Type B pancreatic cell (in vitro differentiated cells): ENCODE measurements at regions not wholly inside any gene's neighbourhood (a gene's known extent, or its start where the extent isn't known, plus 50 kb on each side); places are given as distances from the start of the nearest gene placed in this dataset.

Source experiments
- DNase-seq: peaks from one replicate; pipeline ENCODE4 v3.0.0; 2021; ENCODE audit warnings: mixed read lengths; ENCODE audit not compliant: unreplicated experiment; ENCODE audit errors: extremely low spot score
- H3K27ac Mint-ChIP-seq: 2 replicates; pipeline ENCODE4 v1.8.0; 2021; ENCODE audit warnings: mild to moderate bottlenecking, mixed read lengths
- H3K27me3 Mint-ChIP-seq: 2 replicates; pipeline ENCODE4 v1.8.0; 2021; ENCODE audit warnings: mixed read lengths
- H3K36me3 Mint-ChIP-seq: 2 replicates; pipeline ENCODE4 v1.8.0; 2021; ENCODE audit warnings: mixed read lengths
- H3K4me1 Mint-ChIP-seq: one replicate; pipeline ENCODE4 v1.8.0; 2021; ENCODE audit warnings: mixed read lengths; ENCODE audit not compliant: unreplicated experiment
- H3K4me3 Mint-ChIP-seq: 2 replicates; pipeline ENCODE4 v1.8.0; 2021; ENCODE audit warnings: mild to moderate bottlenecking, mixed read lengths
- H3K9me3 Mint-ChIP-seq: 2 replicates; pipeline ENCODE4 v1.8.0; 2021; ENCODE audit warnings: mixed read lengths
- CTCF ChIP-seq: fragments of 200-600 bp; sonication (generic); conservative IDR thresholded peaks from 2 replicates; pipeline ENCODE4 v1.5.0; 2021; ENCODE audit warnings: antibody characterized with exemption, mild to moderate bottlenecking

- Mint-ChIP-seq H3K27me3 (no peaks in the 10 kb centered on the region), H3K9me3 (peaks cover 4% of the 10 kb centered on the region), H3K36me3 (no peaks in the 10 kb centered on the region), H3K4me1 (no peaks in the 10 kb centered on the region), H3K27ac (no peak overlapping the region), H3K4me3 (no peak overlapping the region)
- DNase-seq: no peak
- no peak for TF ChIP-seq CTCF
Observed at GRCh38 chr14:25602106-25602505, 552.2 kb upstream of the STXBP6 start.

- Mint-ChIP-seq H3K36me3 (no peaks in the 10 kb centered on the region), H3K4me1 (no peaks in the 10 kb centered on the region), H3K27ac (no peak overlapping the region), H3K9me3 (no peaks in the 10 kb centered on the region), H3K27me3 (no peaks in the 10 kb centered on the region), H3K4me3 (no peak overlapping the region)
- no peak for DNase-seq
- no peak for TF ChIP-seq CTCF
Observed at GRCh38 chr14:25588751-25589150, 538.8 kb upstream of the STXBP6 start.

GRCh38 chr14:25574628-25575325 lies 524.8 kb upstream of the STXBP6 start:
- no peak for DNase-seq
- no peaks in the 10 kb centered on the region for H3K9me3 Mint-ChIP-seq
- no peaks in the 10 kb centered on the region for H3K36me3 Mint-ChIP-seq
- no peak overlapping the region for H3K4me3 Mint-ChIP-seq
- no peaks in the 10 kb centered on the region for H3K27me3 Mint-ChIP-seq
- no peak overlapping the region for H3K27ac Mint-ChIP-seq
- no peaks in the 10 kb centered on the region for H3K4me1 Mint-ChIP-seq
- TF ChIP-seq CTCF: no peak

GRCh38 chr14:25570483-25570882 lies 520.5 kb upstream of the STXBP6 start:
- H3K27ac Mint-ChIP-seq: no peak overlapping the region
- H3K27me3 Mint-ChIP-seq: no peaks in the 10 kb centered on the region
- H3K4me3 Mint-ChIP-seq: no peak overlapping the region
- H3K36me3 Mint-ChIP-seq: no peaks in the 10 kb centered on the region
- H3K9me3 Mint-ChIP-seq: no peaks in the 10 kb centered on the region
- no peak for TF ChIP-seq CTCF
- H3K4me1 Mint-ChIP-seq: no peaks in the 10 kb centered on the region
- DNase-seq: no peak

- no peak overlapping the region for H3K27ac Mint-ChIP-seq
- no peaks in the 10 kb centered on the region for H3K4me1 Mint-ChIP-seq
- H3K27me3 Mint-ChIP-seq: no peaks in the 10 kb centered on the region
- no peak for DNase-seq
- TF ChIP-seq CTCF: no peak
- no peaks in the 10 kb centered on the region for H3K9me3 Mint-ChIP-seq
- no peaks in the 10 kb centered on the region for H3K36me3 Mint-ChIP-seq
- no peak overlapping the region for H3K4me3 Mint-ChIP-seq
Observed at GRCh38 chr14:25557466-25557865, 507.5 kb upstream of the STXBP6 start.

- peaks cover 3% of the 10 kb centered on the region for H3K27me3 Mint-ChIP-seq
- H3K9me3 Mint-ChIP-seq: no peaks in the 10 kb centered on the region
- H3K4me1 Mint-ChIP-seq: no peaks in the 10 kb centered on the region
- H3K36me3 Mint-ChIP-seq: no peaks in the 10 kb centered on the region
- no peak overlapping the region for H3K4me3 Mint-ChIP-seq
- no peak overlapping the region for H3K27ac Mint-ChIP-seq
- TF ChIP-seq CTCF: no peak
- DNase-seq: no peak
Observed at GRCh38 chr14:25552826-25553225, 502.9 kb upstream of the STXBP6 start.
